NCI-H2227 (cell line): ENCODE measurements at regions not wholly inside any gene's neighbourhood (a gene's known extent, or its start where the extent isn't known, plus 50 kb on each side); places are given as distances from the start of the nearest gene placed in this dataset.

Source experiments
- DNase-seq: peaks from one replicate; lab custom pipeline; 2025; ENCODE audit not compliant: unreplicated experiment; lab: John Stamatoyannopoulos, UW

DNA sequence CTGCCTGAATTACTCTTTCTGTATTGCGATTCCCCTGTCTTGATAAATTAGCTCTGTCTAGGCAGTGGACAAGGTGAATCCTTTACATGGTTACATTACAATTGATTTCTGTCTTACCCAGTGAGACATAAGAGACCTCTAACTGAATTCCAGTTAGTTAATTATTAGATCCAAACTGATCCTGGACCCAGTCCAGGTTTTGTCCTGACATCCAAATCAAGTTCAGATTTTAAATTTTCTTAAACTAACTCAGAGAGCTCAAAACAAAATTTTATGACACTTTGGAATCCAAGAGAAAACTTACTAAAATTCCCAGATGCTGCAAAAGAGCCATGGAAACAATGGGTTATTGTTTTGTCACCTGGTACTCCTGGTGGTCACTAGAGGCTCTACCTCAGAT lies 2166.6 kb downstream of the TP53TG3F start:
- DNase-seq: no peak

- no peak for DNase-seq
These were observed 2169.6 kb downstream of the TP53TG3F start for GRCh38 chr16:35628976-35629375.

GRCh38 chr16:35631261-35631945 lies 2172.0 kb downstream of the TP53TG3F start:
- no peak for DNase-seq

GRCh38 chr16:35636480-35637230 lies 2177.2 kb downstream of the TP53TG3F start:
- DNase-seq: no peak

DNA sequence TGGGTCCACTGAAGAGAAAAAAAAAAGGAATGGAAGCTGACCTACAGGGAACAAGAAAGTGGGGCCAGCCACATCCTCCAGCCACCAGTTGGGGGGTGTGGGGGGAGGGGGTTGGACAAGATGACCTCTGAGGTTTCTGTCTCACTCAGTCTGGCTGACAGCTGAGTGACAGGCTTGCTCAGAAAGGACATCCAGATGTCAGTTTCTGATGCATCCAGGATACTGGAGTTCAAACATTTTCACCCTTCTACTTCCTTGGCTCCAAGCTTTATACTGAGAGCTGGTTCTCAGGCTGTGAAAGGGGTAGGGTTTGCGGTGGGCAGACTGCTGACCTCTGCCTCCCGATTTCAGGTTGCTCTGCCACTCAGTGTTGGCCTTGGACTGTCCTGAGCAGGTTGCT lies 2178.3 kb downstream of the TP53TG3F start:
- no peak for DNase-seq

DNA sequence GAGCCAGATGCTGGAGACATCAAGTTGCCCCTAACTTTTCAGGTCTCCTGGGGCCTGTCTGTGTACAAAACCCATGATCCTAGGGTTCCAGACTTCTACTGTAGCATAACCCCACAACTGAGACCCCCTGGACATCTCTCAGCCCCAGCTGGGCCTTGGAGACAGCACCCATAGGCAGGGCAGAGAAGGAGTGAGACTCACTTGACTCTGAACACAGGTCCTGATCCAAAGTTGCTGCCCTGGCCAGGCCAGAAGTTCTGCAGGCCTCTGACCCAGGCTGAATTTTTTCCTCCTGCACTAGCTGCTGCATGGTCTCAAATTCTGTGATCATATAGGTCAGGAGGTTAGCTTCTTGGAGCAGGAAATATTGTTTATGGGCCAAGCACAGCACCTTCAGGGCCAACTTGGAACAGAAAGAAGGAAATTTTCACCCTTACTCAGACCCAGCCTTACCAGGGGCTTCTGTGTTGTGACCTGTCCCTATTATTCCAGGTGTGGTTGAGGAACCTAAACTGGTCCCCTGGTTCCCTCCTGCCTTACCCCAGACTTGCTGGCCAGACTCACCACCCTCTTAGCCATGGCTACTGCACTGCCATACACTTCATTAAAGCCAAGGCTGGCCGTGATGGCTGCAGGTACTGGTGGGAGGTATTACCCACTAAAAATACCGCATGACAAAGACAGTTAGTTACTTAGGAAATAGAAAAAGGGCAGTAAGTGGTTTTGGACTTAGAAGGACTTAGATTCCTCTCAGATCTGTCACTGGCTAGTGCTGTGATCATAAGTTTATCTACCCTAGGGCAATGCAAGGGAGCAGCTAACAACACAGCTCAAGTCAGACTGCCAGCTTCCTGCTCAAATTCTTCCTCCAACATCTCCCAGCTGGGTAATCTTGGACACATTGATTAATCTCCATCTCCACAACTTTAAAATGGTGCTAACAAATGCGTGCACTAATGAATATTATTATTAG lies 2180.1 kb downstream of the TP53TG3F start:
- DNase-seq: no peak

DNA sequence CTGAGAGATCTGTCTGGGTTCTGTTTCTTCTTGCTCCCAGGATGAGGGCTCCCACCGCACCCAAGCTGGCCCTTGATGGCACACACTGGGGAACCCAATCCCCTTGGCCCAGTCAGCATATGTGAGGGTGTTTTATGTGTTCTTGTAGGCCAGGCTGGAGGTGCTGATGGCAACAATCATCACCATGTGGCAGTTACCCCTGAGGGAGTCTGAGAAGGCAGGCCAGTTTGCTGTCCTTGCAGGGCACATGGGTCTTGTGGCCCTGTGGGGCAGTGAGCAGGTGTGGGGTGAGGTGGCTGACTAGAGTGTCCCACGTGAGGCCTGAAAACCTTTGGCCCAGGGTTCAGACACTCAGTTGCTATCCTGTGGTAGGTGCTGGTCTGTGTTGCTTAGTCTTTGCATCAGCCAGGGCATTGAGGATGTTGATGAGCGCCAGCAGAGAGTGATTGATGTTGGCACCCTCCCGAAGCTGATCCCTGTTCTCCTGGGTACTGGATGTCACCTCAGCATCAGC lies 2183.0 kb downstream of the TP53TG3F start:
- no peak for DNase-seq

GRCh38 chr16:35651841-35652240 lies 2192.4 kb downstream of the TP53TG3F start:
- no peak for DNase-seq

GRCh38 chr16:35664091-35664693 lies 2204.8 kb downstream of the TP53TG3F start:
- DNase-seq: no peak

GRCh38 chr16:35685085-35685484 lies 2225.7 kb downstream of the TP53TG3F start:
- no peak for DNase-seq

DNA sequence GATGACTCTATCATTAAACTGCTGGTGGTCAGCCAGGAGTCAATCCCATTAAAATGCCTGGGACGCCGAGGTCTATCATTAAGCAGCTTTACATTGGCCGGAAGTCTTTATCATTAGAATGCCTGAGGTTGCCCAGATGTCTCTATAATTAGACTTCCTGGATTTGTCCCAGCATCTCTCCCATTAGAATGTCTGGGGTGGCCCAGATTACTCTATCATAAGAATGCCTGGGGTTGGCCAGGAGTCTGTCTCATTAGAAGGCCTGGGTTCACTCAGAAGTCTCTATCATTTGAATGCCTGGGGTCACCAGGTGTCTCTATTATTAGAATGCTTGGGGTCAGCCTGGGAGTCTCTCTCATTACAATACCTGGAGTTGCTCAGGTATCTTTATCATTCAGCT lies 2227.2 kb downstream of the TP53TG3F start:
- DNase-seq: no peak

GRCh38 chr16:35687071-35687470 lies 2227.7 kb downstream of the TP53TG3F start:
- DNase-seq: no peak

- no peak for DNase-seq
These were observed 2228.4 kb downstream of the TP53TG3F start for GRCh38 chr16:35687781-35688180.

DNA sequence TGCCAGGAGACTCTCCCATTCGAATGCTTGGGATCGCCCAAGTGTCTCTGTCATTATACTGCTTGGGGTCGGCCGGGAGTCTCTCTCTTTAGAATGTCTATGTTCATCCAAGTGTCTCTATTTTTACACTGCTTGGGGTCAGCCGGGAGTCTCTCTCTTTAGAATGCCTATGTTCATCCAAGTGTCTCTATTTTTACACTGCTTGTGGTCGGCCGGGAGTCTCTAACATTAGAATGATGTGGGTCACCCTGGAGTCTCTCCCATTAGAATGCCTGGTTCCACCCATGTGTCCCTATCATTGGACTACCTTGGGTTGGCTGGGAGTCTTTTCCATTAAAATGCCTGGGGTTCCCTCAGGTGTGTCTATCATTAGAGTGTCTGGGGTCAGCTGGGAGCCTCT lies 2230.4 kb downstream of the TP53TG3F start:
- DNase-seq: no peak

DNA sequence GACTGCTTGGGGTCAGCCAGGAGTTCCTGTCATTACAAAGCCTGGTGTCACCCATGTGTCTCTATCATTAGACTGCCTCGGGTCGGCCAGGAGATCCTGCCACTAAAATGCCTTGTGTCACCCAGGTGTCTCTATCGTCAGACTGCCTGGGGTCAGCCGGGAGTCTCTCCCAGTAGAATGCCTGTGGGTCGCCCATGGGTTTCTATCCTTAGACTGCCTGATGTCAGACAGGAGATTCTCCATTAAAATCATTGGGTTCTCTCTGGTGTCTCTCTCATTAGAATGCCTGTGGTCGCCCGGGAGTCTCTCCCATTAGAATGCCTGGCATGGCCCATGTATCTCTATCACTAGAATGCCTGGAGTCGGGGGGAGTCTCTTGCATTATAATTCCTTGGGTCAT lies 2231.0 kb downstream of the TP53TG3F start:
- no peak for DNase-seq

DNA sequence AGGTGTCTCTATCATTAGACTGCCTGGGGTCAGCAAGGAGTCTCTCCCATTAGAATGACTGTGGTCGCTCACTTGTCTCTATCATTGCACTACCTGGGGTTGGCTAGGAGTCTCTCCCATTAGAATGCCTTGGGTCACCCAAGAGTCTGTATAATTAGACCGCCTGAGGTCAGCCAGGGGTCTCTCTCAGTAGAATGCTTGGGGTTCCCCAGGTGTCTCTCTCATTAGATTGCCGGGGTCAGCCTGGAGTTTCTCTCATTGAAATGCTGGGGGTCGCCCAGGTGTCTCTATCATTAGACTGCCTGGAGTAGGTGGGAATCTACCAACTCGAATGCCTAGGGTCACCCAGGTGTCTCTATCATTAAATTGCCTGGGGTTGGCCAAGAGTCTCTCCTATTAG lies 2231.6 kb downstream of the TP53TG3F start:
- DNase-seq: no peak

DNA sequence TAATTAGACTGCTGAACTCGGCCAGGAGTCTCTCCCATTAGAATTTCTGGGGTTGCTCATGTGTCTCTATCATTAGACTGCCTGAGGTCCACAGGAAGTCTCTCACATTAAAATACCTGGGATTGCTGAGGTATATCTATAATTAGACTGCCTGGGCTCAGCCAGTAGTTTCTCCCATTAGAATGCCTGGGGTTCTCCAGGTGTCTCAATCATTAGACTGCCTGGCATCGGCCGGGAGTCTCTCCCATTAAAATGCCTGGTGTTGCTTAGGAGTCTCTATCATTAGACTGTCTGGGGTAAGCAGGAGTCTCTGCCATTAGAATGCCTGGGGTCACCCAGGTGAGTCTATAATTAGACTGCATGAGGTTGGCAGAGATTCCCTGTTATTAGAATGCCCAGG lies 2233.4 kb downstream of the TP53TG3F start:
- DNase-seq: no peak

GRCh38 chr16:35706901-35707300 lies 2247.5 kb downstream of the TP53TG3F start:
- DNase-seq: no peak

DNA sequence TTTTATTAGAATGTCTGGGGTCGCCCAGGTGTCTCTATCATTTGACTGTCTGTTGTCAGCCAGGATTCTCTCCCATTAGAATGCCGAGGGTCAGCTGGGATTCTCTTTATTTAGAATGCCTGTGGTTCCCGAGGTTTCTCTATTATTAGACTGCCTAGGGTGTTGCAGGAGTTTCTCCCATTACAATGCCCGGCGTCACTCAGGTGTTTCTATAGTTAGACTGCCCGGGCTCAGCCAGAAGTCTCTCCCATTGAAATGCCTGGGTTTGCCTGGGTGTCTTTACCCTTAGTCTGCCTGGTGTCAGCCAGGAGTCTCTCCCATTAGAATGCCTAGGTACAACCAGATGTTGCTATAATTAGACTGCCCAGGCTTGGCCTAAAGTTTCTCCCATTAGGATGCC lies 2252.0 kb downstream of the TP53TG3F start:
- DNase-seq: no peak

GRCh38 chr16:35711958-35712357 lies 2252.5 kb downstream of the TP53TG3F start:
- DNase-seq: no peak
